ENCODE measurements at regions not wholly inside any gene's neighbourhood (a gene's known extent, or its start where the extent isn't known, plus 50 kb on each side); places are given as distances from the start of the nearest gene placed in this dataset.
"Not testable (repeated sequence)": the region's sequence is repeated elsewhere in the genome, so short reads cannot be mapped to it uniquely, and the experiment has no call there.

GRCh38 chr9:106784076-106784475 lies 78.9 kb upstream of the ZNF462 start:
- H3K4me3 ChIP-seq (ENCODE audit: low read depth, low read length): no peak overlapping the region
- peak; percentile 71 for DNase-seq (ENCODE audit: low read depth)
- no peak for TF ChIP-seq CTCF (conservative IDR thresholded peaks at IDR 0.05; ENCODE audit: low read depth, low read length)

GRCh38 chr9:106785200-106785599 lies 77.8 kb upstream of the ZNF462 start:
- TF ChIP-seq CTCF (conservative IDR thresholded peaks at IDR 0.05; ENCODE audit: low read depth, low read length): no peak
- no peak overlapping the region for H3K4me3 ChIP-seq (ENCODE audit: low read depth, low read length)
- no peak for DNase-seq (ENCODE audit: low read depth)

GRCh38 chr9:106788021-106788420 lies 74.9 kb upstream of the ZNF462 start:
- not testable (repeated sequence) for DNase-seq (ENCODE audit: low read depth); H3K4me3 ChIP-seq (ENCODE audit: low read depth, low read length)

- DNase-seq (ENCODE audit: low read depth): no peak
- no peak overlapping the region for H3K4me3 ChIP-seq (ENCODE audit: low read depth, low read length)
- no peak for TF ChIP-seq CTCF (conservative IDR thresholded peaks at IDR 0.05; ENCODE audit: low read depth, low read length)
Measured at GRCh38 chr9:106795031-106795430, 67.9 kb upstream of the ZNF462 start.

GRCh38 chr9:106796771-106797170 lies 66.2 kb upstream of the ZNF462 start:
- DNase-seq (ENCODE audit: low read depth): no peak
- no peak overlapping the region for H3K4me3 ChIP-seq (ENCODE audit: low read depth, low read length)
- TF ChIP-seq CTCF (conservative IDR thresholded peaks at IDR 0.05; ENCODE audit: low read depth, low read length): no peak

- H3K4me3 ChIP-seq (ENCODE audit: low read depth, low read length): no peak overlapping the region
- no peak for TF ChIP-seq CTCF (conservative IDR thresholded peaks at IDR 0.05; ENCODE audit: low read depth, low read length)
- DNase-seq (ENCODE audit: low read depth): peak; percentile 38
Measured at GRCh38 chr9:106797299-106797698, 65.7 kb upstream of the ZNF462 start.

GRCh38 chr9:106798016-106798799 lies 64.8 kb upstream of the ZNF462 start:
- H3K4me3 ChIP-seq (ENCODE audit: low read depth, low read length): no peak overlapping the region
- DNase-seq (ENCODE audit: low read depth): no peak
- TF ChIP-seq CTCF (conservative IDR thresholded peaks at IDR 0.05; ENCODE audit: low read depth, low read length): no peak
